Psoas muscle (tissue), 7 donors: ENCODE measurements at regions not wholly inside any gene's neighbourhood (a gene's known extent, or its start where the extent isn't known, plus 50 kb on each side); places are given as distances from the start of the nearest gene placed in this dataset.

Experiments
- ATAC-seq, 4 donors: fragments of 200-7000 bp; cut with Tn5 transposase; one replicate each; pipeline ENCODE4 v1.9.1; 2020; ENCODE audit warnings: moderate library complexity in 3 of 4, mild to moderate bottlenecking in 2 of 4
- DNase-seq, 2 donors: peaks; one replicate each; pipeline ENCODE4 v3.0.0-alpha.2; 2020
- H3K27ac ChIP-seq: fragments of 200-600 bp; one replicate; pipeline ENCODE4 v1.8.0; 2022
- H3K27me3 ChIP-seq, 3 donors: fragments of 200-600 bp in 1 of 3; one replicate each; pipeline versions ENCODE4 v1.6.1 to v1.8.0; 2013 to 2022; ENCODE audit warnings: low read length in 2 of 3, mild to moderate bottlenecking in 2 of 3, moderate library complexity in 1 of 3; ENCODE audit not compliant: insufficient read depth in 3 of 3
- H3K36me3 ChIP-seq, 2 donors: fragments of 200-600 bp in 1 of 2; one replicate each; pipeline versions ENCODE4 v1.6.1 to v1.8.0; 2013 to 2022; ENCODE audit warnings: low read depth in 1 of 2, mild to moderate bottlenecking in 1 of 2, moderate library complexity in 1 of 2; ENCODE audit not compliant: insufficient read depth in 1 of 2
- H3K4me1 ChIP-seq: fragments of 200-600 bp; one replicate; pipeline ENCODE4 v1.8.0; 2022
- H3K4me3 ChIP-seq: fragments of 200-600 bp; one replicate; pipeline ENCODE4 v1.8.0; 2022; ENCODE audit warnings: mild to moderate bottlenecking
- H3K9me3 ChIP-seq: fragments of 200-600 bp; one replicate; pipeline ENCODE4 v1.8.0; 2022
- WGBS, 3 donors: extraction: QIAGEN DNeasy Blood & Tissue Kit; methylation state at CpG; one replicate each; pipeline versions ENCODE4 v1.1.6 to v1.1.7; 2013; 5-methylcytosine and 5-hydroxymethylcytosine counted together
- intact Hi-C, 2 donors: fragments of 100-400 bp; cut with DNase I; formaldehyde crosslinking; loops; one replicate each; pipeline versions ENCODE4 v1.11.0 to v1.14.2; 2022
- TF ChIP-seq, protein P1 (sequence below): fragments of 200-600 bp; IDR thresholded peaks from one replicate; pipeline ENCODE4 v1.8.0; 2022; ENCODE audit warnings: antibody characterized with exemption
- donor health status: healthy with polysubstance abuse.
- donor health status: DM: no; HTN: no; CAD: no; lungs with moderate emphysema.
- donor health status: Bipolar disorder and iron deficiency.
- donor health status: healthy.
- donor health status: DM: yes; HTN: yes; CAD: no.
- donor health status: DM: no; HTN: no; CAD: no.
- donor health status: DM: yes; HTN: yes; CAD: no.

DNA sequence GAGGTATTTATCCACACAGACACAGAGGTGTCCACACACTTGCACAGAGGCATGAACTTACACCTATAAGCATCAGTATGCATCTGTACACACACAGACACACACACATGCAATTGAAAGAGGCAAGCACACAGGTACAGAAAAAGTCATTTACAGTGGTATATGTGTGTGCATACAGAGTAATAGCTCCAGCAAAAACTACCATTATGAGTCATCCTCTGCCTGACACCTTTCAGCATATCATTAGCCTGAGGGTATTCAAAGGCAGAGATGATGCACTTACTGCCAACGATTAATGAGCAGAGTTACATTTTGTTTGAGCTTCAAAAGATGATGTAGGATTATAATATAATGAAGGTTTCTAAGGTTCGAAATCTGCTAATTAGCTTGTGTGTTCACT, 100.3 kb upstream of the TPRG1 start:
- ATAC-seq (no peak), DNase-seq (no peak)
- Histone ChIP-seq H3K4me3 (no peak overlapping the region), H3K36me3 (no peaks in the 10 kb centered on the region), H3K27ac (no peak overlapping the region), H3K9me3 (peaks cover 5% of the 10 kb centered on the region), H3K27me3 (no peaks in the 10 kb centered on the region), H3K4me1 (no peaks in the 10 kb centered on the region)
- WGBS, 3 donors = 87 to 91% (median 91%) methylated on average over 2 of the region's 2 CpGs
- TF ChIP-seq, protein P1, sequence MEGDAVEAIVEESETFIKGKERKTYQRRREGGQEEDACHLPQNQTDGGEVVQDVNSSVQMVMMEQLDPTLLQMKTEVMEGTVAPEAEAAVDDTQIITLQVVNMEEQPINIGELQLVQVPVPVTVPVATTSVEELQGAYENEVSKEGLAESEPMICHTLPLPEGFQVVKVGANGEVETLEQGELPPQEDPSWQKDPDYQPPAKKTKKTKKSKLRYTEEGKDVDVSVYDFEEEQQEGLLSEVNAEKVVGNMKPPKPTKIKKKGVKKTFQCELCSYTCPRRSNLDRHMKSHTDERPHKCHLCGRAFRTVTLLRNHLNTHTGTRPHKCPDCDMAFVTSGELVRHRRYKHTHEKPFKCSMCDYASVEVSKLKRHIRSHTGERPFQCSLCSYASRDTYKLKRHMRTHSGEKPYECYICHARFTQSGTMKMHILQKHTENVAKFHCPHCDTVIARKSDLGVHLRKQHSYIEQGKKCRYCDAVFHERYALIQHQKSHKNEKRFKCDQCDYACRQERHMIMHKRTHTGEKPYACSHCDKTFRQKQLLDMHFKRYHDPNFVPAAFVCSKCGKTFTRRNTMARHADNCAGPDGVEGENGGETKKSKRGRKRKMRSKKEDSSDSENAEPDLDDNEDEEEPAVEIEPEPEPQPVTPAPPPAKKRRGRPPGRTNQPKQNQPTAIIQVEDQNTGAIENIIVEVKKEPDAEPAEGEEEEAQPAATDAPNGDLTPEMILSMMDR = no peak
- intact Hi-C loops = no loop called here

DNA sequence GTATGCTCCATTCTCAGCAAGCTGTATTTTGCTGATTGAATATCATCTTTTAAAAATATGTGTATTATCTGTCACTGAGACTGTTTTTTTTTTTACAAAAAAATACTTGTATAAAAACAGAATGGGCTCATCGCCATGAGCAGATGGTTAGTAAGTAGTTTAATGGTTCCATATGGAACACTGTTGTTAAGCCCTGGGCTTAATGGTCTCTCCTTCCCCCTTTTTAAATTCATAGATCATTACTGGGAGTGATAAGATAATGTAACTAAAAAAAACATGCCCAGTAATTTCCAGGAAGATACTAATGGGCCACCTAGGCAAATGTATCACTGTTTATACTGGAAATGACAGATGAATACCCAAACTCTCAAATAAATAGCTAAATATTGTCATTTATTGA, 95.3 kb upstream of the TPRG1 start:
- no peak for ATAC-seq
- Histone ChIP-seq H3K27ac (no peak overlapping the region), H3K4me3 (no peak overlapping the region), H3K36me3 (no peaks in the 10 kb centered on the region), H3K4me1 (no peaks in the 10 kb centered on the region), H3K9me3 (no peaks in the 10 kb centered on the region), H3K27me3 (no peaks in the 10 kb centered on the region)
- TF ChIP-seq, protein P1 = no peak
- intact Hi-C loops = no loop called here
- DNase-seq = no peak
- WGBS, 3 donors = 90 to 96% (median 93%) methylated on average over 1 of the region's 1 CpG

DNA sequence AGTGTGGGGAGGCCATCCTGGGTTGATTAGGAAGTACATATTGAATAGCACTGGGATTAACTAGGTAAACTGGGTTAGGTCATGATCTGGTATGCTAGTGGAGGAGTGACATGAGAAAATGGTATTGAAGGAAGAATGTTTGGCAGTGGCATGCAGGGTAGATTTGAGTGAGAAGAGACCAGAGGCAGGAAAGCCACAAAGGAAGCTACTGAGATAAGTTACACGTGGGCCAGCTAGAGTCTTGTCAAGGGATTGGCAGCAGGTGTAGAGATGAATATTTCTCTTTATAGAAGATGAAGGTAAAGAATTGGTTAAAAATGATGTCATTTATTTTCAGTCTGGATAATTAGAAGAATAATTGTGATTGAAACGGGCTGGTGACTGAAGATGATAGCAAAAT, 91.0 kb upstream of the TPRG1 start:
- ATAC-seq = no peak
- Histone ChIP-seq H3K4me1 (no peaks in the 10 kb centered on the region), H3K4me3 (no peak overlapping the region)

DNA sequence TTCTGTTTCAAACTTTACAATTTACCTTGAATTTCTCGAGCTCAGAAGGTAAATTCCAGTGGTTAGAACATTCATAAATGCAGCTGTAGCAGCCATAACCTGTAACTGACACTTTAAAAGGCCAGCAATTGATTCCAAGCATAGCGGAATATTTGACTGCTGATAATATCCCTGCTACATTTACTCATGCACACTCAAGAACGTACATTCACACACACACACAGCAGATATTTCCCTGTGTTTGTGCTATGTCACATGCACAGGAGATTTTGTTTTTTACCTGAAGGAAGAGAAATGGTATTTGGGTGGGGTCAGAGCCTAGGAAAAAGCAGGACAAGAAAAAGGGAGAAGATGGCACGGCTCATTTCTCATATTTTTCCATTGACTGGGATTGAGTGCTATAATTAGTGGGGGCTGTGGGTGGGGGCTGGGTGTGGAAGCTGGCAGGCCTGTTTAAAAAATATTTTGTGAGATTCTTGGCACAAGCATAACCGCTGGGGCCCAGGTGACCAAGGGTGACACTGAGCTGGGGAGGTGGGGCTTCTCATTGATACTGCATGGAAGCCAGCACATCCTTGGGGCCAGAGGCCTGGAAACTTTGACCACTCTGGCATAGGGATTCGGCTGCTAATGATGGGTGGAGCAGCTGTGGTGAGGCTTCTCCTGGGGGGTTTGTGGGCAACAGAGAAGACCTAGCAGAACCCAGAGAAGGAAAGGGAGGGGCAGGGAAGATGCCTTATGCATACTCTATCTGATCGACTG, 88.9 kb upstream of the TPRG1 start:
- TF ChIP-seq, protein P1 = no peak
- DNase-seq = no peak
- Histone ChIP-seq H3K36me3 (no peaks in the 10 kb centered on the region), H3K27ac (no peak overlapping the region), H3K4me3 (no peak overlapping the region), H3K4me1 (no peaks in the 10 kb centered on the region), H3K27me3 (no peaks in the 10 kb centered on the region), H3K9me3 (no peaks in the 10 kb centered on the region)
- 48 to 75% (median 69%) methylated on average over 7 of the region's 7 CpGs for WGBS, 3 donors
- intact Hi-C loops = no loop called here
- ATAC-seq = no peak

More for the DNA sequence above, 91.0 kb upstream of the TPRG1 start:
- WGBS, 3 donors = 64 to 78% (median 73%) methylated on average over 2 of the region's 2 CpGs
- TF ChIP-seq, protein P1 = no peak
- intact Hi-C loops = no loop called here
- no peaks in the 10 kb centered on the region for H3K9me3 ChIP-seq
- no peak for DNase-seq
- H3K36me3 ChIP-seq = no peaks in the 10 kb centered on the region
- H3K27me3 ChIP-seq = no peaks in the 10 kb centered on the region
- no peak overlapping the region for H3K27ac ChIP-seq

DNA sequence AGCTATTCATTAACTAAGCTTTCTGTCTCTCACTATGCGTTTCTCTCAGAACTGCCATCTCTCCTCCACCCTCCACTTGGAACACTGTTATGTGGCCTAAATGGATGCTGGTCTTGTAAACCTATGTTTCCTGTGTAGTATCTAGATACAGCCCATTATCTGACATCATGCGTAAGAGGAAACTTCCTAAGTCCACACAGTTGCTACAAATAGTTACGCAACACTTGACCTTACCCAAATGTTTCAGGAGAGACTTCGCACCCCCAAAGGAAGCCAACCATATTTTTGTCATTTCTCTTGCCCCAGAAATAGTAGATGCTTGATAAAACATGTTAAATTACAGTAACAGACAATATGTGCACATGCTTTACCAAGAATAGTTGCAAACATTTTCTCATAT, 87.2 kb upstream of the TPRG1 start:
- Histone ChIP-seq H3K4me1 (no peaks in the 10 kb centered on the region), H3K36me3 (no peaks in the 10 kb centered on the region), H3K27me3 (no peaks in the 10 kb centered on the region), H3K4me3 (no peak overlapping the region), H3K27ac (no peak overlapping the region), H3K9me3 (no peaks in the 10 kb centered on the region)
- ATAC-seq = no peak
- intact Hi-C loops = no loop called here
- WGBS, 3 donors = 89 to 90% (median 90%) methylated on average over 4 of the region's 4 CpGs
- DNase-seq = no peak
- TF ChIP-seq, protein P1 = no peak
